ENCODE measurements at regions not wholly inside any gene's neighbourhood (a gene's known extent, or its start where the extent isn't known, plus 50 kb on each side); places are given as distances from the start of the nearest gene placed in this dataset.

GRCh38 chr11:134684576-134684975 is 272.5 kb upstream of the B3GAT1 start:
- H3K27me3 ChIP-seq = peaks cover 0 to 35% of the 10 kb centered on the region in 2 donors

GRCh38 chr11:134683860-134684259 is 271.8 kb upstream of the B3GAT1 start:
- Histone ChIP-seq H3K4me1 (no peaks in the 10 kb centered on the region), H3K9me3 (no peaks in the 10 kb centered on the region), H3K27me3 (peaks cover 0 to 28% of the 10 kb centered on the region in 2 donors), H3K27ac (no peak overlapping the region), H3K4me3 (no peak overlapping the region), H3K36me3 (no peaks in the 10 kb centered on the region)
- DNase-seq (no peak), ATAC-seq (no peak)
- no peak for TF ChIP-seq CTCF (IDR thresholded peaks at IDR 0.05)
- intact Hi-C loops (cut with DNase I) = no loop called here

More at GRCh38 chr11:134684576-134684975, 272.5 kb upstream of the B3GAT1 start:
- Histone ChIP-seq H3K4me3 (no peak overlapping the region), H3K4me1 (no peaks in the 10 kb centered on the region), H3K9me3 (no peaks in the 10 kb centered on the region), H3K36me3 (no peaks in the 10 kb centered on the region), H3K27ac (no peak overlapping the region)
- DNase-seq = no peak
- no peak for TF ChIP-seq CTCF (IDR thresholded peaks at IDR 0.05)
- no peak for ATAC-seq
- intact Hi-C loops (cut with DNase I) = no loop called here

GRCh38 chr11:134682577-134682976 is 270.5 kb upstream of the B3GAT1 start:
- no peak for TF ChIP-seq CTCF (IDR thresholded peaks at IDR 0.05)
- H3K4me1 ChIP-seq = no peaks in the 10 kb centered on the region
- intact Hi-C loops (cut with DNase I) = no loop called here
- H3K9me3 ChIP-seq = no peaks in the 10 kb centered on the region
- H3K27ac ChIP-seq = no peak overlapping the region
- H3K36me3 ChIP-seq = no peaks in the 10 kb centered on the region
- ATAC-seq (no peak), DNase-seq (no peak)
- peaks cover 0 to 22% of the 10 kb centered on the region in 2 donors for H3K27me3 ChIP-seq
- H3K4me3 ChIP-seq = no peak overlapping the region

GRCh38 chr11:134679592-134679991 is 267.6 kb upstream of the B3GAT1 start:
- Histone ChIP-seq H3K27ac (no peak overlapping the region), H3K4me1 (no peaks in the 10 kb centered on the region), H3K9me3 (no peaks in the 10 kb centered on the region), H3K27me3 (peaks cover 0 to 12% of the 10 kb centered on the region in 2 donors), H3K4me3 (no peak overlapping the region), H3K36me3 (no peaks in the 10 kb centered on the region)
- DNase-seq = no peak
- no peak for TF ChIP-seq CTCF (IDR thresholded peaks at IDR 0.05)
- no peak for ATAC-seq
- intact Hi-C loops (cut with DNase I) = no loop called here

- no peak for TF ChIP-seq CTCF (IDR thresholded peaks at IDR 0.05)
- H3K4me3 ChIP-seq = no peak overlapping the region
- peaks cover 0 to 12% of the 10 kb centered on the region in 2 donors for H3K27me3 ChIP-seq
- no peaks in the 10 kb centered on the region for H3K4me1 ChIP-seq
- H3K36me3 ChIP-seq = no peaks in the 10 kb centered on the region
- DNase-seq = no peak
- H3K9me3 ChIP-seq = peaks cover 0 to 2% of the 10 kb centered on the region in 2 donors
- no peak for ATAC-seq
- intact Hi-C loops (cut with DNase I) = no loop called here
- no peak overlapping the region for H3K27ac ChIP-seq
Observed at GRCh38 chr11:134678744-134679143, 266.7 kb upstream of the B3GAT1 start.

All from left lung (tissue), 4 donors.